ENCODE measurements at regions not wholly inside any gene's neighbourhood (a gene's known extent, or its start where the extent isn't known, plus 50 kb on each side); places are given as distances from the start of the nearest gene placed in this dataset.

- no peak for DNase-seq
These were observed 211.1 kb downstream of the MATN1 start for GRCh38 chr1:30511991-30512913.

- DNase-seq: no peak
These were observed 211.8 kb downstream of the MATN1 start for GRCh38 chr1:30511563-30511962.

GRCh38 chr1:30511106-30511505 is 212.3 kb downstream of the MATN1 start:
- no peak for DNase-seq

GRCh38 chr1:30509670-30510069 is 213.7 kb downstream of the MATN1 start:
- no peak for DNase-seq

GRCh38 chr1:30508611-30509010 is 214.8 kb downstream of the MATN1 start:
- DNase-seq: no peak

GRCh38 chr1:30508175-30508448 is 215.3 kb downstream of the MATN1 start:
- DNase-seq: no peak

- no peak for DNase-seq
These were observed 215.8 kb downstream of the MATN1 start for GRCh38 chr1:30507401-30508174.

GRCh38 chr1:30507016-30507312 is 216.4 kb downstream of the MATN1 start:
- DNase-seq: no peak

- no peak for DNase-seq
These were observed 216.9 kb downstream of the MATN1 start for GRCh38 chr1:30506291-30507015.

- no peak for DNase-seq
These were observed 217.5 kb downstream of the MATN1 start for GRCh38 chr1:30505853-30506252.

- no peak for DNase-seq
These were observed 230.9 kb downstream of the MATN1 start for GRCh38 chr1:30492451-30492850.

GRCh38 chr1:30491831-30492230 is 231.6 kb downstream of the MATN1 start:
- DNase-seq: no peak

- no peak for DNase-seq
These were observed 232.8 kb downstream of the MATN1 start for GRCh38 chr1:30490554-30491053.

- no peak for DNase-seq
These were observed 233.5 kb downstream of the MATN1 start for GRCh38 chr1:30489737-30490389.

GRCh38 chr1:30488324-30488913 is 235.0 kb downstream of the MATN1 start:
- DNase-seq: no peak

GRCh38 chr1:30487042-30487441 is 236.3 kb downstream of the MATN1 start:
- no peak for DNase-seq

- DNase-seq: no peak
These were observed 238.3 kb downstream of the MATN1 start for GRCh38 chr1:30485072-30485471.

- DNase-seq: no peak
These were observed 238.7 kb downstream of the MATN1 start for GRCh38 chr1:30484668-30485067.

- no peak for DNase-seq
These were observed 243.8 kb downstream of the MATN1 start for GRCh38 chr1:30479575-30479974.

GRCh38 chr1:30478799-30479563 is 244.4 kb downstream of the MATN1 start:
- no peak for DNase-seq

- no peak for DNase-seq
These were observed 245.1 kb downstream of the MATN1 start for GRCh38 chr1:30478283-30478682.

- DNase-seq: no peak
These were observed 245.8 kb downstream of the MATN1 start for GRCh38 chr1:30477588-30477987.
